Uterus (tissue), 3 donors: ENCODE measurements at regions not wholly inside any gene's neighbourhood (a gene's known extent, or its start where the extent isn't known, plus 50 kb on each side); places are given as distances from the start of the nearest gene placed in this dataset.

ENCODE experiments used
- DNase-seq, 2 donors: peaks; one replicate each; pipeline ENCODE4 v3.0.0-alpha.2; 2019 to 2020
- H3K27ac ChIP-seq, 2 donors: fragments of 200-600 bp; sonication (generic); 1 replicate in 1 of 2; 2 replicates in 1 of 2; pipeline ENCODE4 v1.5.1; 2016 to 2018
- H3K27me3 ChIP-seq, 2 donors: fragments of 200-600 bp; sonication (generic); one replicate each; pipeline ENCODE4 v1.5.1; 2018 to 2019; ENCODE audit warnings: control low read depth in 1 of 2
- H3K36me3 ChIP-seq, 2 donors: fragments of 200-600 bp; sonication (generic); one replicate each; pipeline ENCODE4 v1.5.1; 2019; ENCODE audit warnings: control low read depth in 1 of 2
- H3K4me1 ChIP-seq, 2 donors: fragments of 200-600 bp; sonication (generic); one replicate each; pipeline ENCODE4 v1.5.1; 2018 to 2019; ENCODE audit warnings: control low read depth in 1 of 2
- H3K4me3 ChIP-seq, 2 donors: fragments of 200-600 bp; sonication (generic); 1 replicate in 1 of 2; 2 replicates in 1 of 2; pipeline ENCODE4 v1.5.1; 2018 to 2019; ENCODE audit warnings: mild to moderate bottlenecking in 1 of 2
- H3K9me3 ChIP-seq, 2 donors: fragments of 200-600 bp; sonication (generic); one replicate each; pipeline ENCODE4 v1.5.1; 2019; ENCODE audit warnings: control low read depth in 1 of 2
- POLR2A ChIP-seq, 2 donors: fragments of 450-650 bp; IDR thresholded peaks; one replicate each; pipeline ENCODE4 v1.6.1; 2016; ENCODE audit warnings: antibody characterized with exemption in 2 of 2, mild to moderate bottlenecking in 1 of 2, moderate library complexity in 1 of 2
- intact Hi-C: fragments of 100-400 bp; cut with DNase I; formaldehyde crosslinking; loops from one replicate; pipeline ENCODE4 v1.15.1; 2023; ENCODE audit warnings: low total_unique reads
- TF ChIP-seq, protein P1 (sequence below), 4 experiments: fragments of 200-600 bp in 2 of 4; fragments of 450-650 bp in 2 of 4; sonication (generic) in 2 of 4; IDR thresholded peaks; one replicate each; pipeline ENCODE4 v1.5.1; 2016 to 2019; ENCODE audit warnings: antibody characterized with exemption in 4 of 4, mild to moderate bottlenecking in 2 of 4, moderate library complexity in 1 of 4
- donor health status: DM: yes; HTN: yes; CAD: no.

DNA sequence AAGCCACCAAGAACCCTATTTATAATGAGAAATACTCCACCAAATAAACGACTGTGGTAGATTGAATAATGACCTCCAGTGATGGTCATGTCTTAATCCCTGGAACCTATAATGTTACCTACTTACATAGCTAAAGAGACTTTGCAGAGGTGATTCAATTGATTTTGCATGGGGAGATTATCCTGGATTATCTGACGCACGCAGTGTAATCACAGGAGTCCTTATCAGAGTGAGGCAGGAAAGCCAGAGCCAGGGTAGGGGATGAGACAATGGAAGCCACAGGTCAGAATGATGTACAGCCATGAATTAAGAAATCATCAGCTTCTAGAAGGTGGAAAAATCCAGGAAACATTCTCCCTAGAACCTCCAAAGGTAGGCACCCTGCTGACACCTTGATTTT, 286.4 kb upstream of the SP4 start:
- no peak for TF ChIP-seq POLR2A (IDR thresholded peaks at IDR 0.05)
- TF ChIP-seq, protein P1, sequence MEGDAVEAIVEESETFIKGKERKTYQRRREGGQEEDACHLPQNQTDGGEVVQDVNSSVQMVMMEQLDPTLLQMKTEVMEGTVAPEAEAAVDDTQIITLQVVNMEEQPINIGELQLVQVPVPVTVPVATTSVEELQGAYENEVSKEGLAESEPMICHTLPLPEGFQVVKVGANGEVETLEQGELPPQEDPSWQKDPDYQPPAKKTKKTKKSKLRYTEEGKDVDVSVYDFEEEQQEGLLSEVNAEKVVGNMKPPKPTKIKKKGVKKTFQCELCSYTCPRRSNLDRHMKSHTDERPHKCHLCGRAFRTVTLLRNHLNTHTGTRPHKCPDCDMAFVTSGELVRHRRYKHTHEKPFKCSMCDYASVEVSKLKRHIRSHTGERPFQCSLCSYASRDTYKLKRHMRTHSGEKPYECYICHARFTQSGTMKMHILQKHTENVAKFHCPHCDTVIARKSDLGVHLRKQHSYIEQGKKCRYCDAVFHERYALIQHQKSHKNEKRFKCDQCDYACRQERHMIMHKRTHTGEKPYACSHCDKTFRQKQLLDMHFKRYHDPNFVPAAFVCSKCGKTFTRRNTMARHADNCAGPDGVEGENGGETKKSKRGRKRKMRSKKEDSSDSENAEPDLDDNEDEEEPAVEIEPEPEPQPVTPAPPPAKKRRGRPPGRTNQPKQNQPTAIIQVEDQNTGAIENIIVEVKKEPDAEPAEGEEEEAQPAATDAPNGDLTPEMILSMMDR (IDR thresholded peaks at IDR 0.05), result no peak
- no peak for DNase-seq
- no peaks in the 10 kb centered on the region for H3K36me3 ChIP-seq
- H3K27ac ChIP-seq, result no peak overlapping the region
- no peaks in the 10 kb centered on the region for H3K27me3 ChIP-seq
- no peaks in the 10 kb centered on the region for H3K9me3 ChIP-seq
- intact Hi-C loops, result no loop called here
- H3K4me1 ChIP-seq, result no peaks in the 10 kb centered on the region
- no peak overlapping the region for H3K4me3 ChIP-seq

DNA sequence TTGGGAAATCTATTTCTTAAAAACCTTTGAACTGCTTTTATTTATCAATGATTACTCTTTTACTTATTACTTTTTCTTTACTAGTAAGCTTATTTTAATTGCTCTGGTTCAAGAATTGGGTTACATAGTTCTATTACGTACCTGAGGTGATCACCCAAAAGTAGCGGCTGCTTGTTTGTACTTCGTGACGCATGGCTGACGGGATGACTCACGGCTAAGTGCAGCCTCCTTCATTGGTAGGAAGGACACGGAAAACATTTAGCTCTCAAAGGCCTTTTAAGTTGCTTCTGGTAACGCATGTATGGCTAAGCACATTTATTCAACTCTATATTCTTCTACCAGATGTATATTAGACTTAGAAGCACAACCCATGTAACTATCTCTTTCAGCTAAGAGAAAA, 285.8 kb upstream of the SP4 start:
- TF ChIP-seq, protein P1 (IDR thresholded peaks at IDR 0.05), result no peak
- no peak for TF ChIP-seq POLR2A (IDR thresholded peaks at IDR 0.05)
- intact Hi-C loops, result no loop called here
- Histone ChIP-seq H3K36me3 (no peaks in the 10 kb centered on the region), H3K9me3 (no peaks in the 10 kb centered on the region), H3K27me3 (no peaks in the 10 kb centered on the region), H3K4me1 (no peaks in the 10 kb centered on the region), H3K27ac (no peak overlapping the region), H3K4me3 (no peak overlapping the region)
- no peak for DNase-seq

DNA sequence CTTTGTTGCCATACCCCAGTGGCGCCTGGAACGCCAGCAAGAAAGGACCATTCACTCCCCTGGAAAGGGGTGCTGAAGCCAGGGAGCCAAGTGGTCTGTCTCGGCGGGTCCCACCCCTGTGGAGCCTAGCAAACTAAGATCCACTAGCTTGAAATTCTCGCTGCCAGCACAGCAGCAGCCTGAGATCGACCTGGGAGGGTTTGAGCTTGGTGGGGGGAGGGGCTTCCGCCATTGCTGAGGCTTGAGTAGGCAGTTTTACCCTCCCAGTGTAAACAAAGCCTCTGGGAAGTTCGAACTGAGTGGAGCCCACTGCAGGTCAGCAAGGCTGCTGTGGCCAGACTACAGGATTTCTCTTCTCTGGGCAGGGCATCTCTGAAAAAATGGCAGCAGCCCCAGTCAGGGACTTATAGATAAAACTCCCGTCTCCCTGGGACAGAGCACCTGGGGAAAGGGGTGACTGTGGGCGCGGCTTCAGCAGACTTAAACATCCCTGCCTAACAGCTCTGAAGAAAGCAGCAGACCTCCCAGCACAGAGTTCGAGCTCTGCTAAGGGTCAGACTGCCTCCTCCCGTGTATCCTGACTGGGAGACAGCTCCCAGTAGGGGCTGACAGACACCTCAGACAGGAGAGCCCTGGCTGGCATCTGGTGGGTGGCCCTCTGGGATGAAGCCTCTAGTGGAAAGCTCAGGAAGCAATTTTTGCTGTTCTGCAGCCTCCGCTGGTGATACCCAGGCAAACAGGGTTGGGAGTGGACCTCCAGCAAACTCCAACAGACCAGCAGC, 281.1 kb upstream of the SP4 start:
- no peak overlapping the region for H3K4me3 ChIP-seq
- no peaks in the 10 kb centered on the region for H3K27me3 ChIP-seq
- DNase-seq, result no peak
- no peaks in the 10 kb centered on the region for H3K9me3 ChIP-seq
- H3K36me3 ChIP-seq, result no peaks in the 10 kb centered on the region
- intact Hi-C loops, result no loop called here
- no peak overlapping the region for H3K27ac ChIP-seq
- H3K4me1 ChIP-seq, result no peaks in the 10 kb centered on the region
- TF ChIP-seq, protein P1 (IDR thresholded peaks at IDR 0.05), result no peak
- TF ChIP-seq POLR2A (IDR thresholded peaks at IDR 0.05), result no peak

DNA sequence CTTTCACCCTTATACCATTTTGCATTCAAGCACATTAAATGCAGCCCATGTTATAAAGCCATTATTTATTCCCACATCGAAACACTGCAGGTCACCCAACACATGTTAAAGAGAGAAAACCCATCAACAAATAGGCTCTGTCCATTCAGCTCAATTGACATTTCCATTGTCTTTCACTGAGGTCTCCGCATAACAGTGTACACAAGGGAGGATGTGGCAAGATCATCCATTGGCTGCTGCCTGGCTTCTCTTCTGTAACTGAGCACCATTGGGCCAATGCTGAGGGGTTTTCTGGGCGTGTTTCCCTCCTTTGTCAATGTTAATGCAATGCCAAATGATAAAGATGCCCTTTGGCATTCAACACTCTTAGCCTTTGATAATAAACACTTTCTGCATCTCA, 278.1 kb upstream of the SP4 start:
- H3K4me3 ChIP-seq, result no peak overlapping the region
- TF ChIP-seq POLR2A (IDR thresholded peaks at IDR 0.05), result no peak
- TF ChIP-seq, protein P1 (IDR thresholded peaks at IDR 0.05), result no peak
- DNase-seq, result no peak
- H3K4me1 ChIP-seq, result no peaks in the 10 kb centered on the region
- H3K27ac ChIP-seq, result no peak overlapping the region
- no peaks in the 10 kb centered on the region for H3K36me3 ChIP-seq
- no peaks in the 10 kb centered on the region for H3K27me3 ChIP-seq
- no peaks in the 10 kb centered on the region for H3K9me3 ChIP-seq
- intact Hi-C loops, result no loop called here

DNA sequence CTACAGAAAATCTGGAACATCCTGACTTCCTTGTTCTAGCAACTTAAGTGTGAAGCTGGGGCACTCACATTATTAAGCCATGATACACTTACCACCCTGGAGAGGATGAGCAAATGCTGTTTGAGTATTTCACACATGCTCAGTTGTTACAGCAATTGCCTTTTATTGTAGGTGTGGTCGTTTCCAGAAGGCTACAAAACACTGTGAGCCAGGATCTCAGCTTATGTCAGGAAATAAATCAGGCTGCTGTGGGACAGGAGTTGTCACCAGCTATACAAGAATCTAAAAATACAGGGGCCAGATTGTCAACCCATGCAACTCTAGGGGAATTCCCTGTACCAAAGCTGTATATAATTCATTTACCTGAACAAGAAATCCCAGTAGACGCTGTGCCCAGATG, 273.3 kb upstream of the SP4 start:
- H3K9me3 ChIP-seq, result no peaks in the 10 kb centered on the region
- H3K36me3 ChIP-seq, result no peaks in the 10 kb centered on the region
- intact Hi-C loops, result no loop called here
- no peak for DNase-seq
- H3K27ac ChIP-seq, result no peak overlapping the region
- H3K4me3 ChIP-seq, result no peak overlapping the region
- TF ChIP-seq, protein P1 (IDR thresholded peaks at IDR 0.05), result no peak
- TF ChIP-seq POLR2A (IDR thresholded peaks at IDR 0.05), result no peak
- H3K27me3 ChIP-seq, result no peaks in the 10 kb centered on the region
- no peaks in the 10 kb centered on the region for H3K4me1 ChIP-seq
